Right ventricle myocardium superior (tissue), 1 donor: ENCODE measurements at regions not wholly inside any gene's neighbourhood (a gene's known extent, or its start where the extent isn't known, plus 50 kb on each side); places are given as distances from the start of the nearest gene placed in this dataset.
"Not testable (repeated sequence)": the region's sequence is repeated elsewhere in the genome, so short reads cannot be mapped to it uniquely, and the experiment has no call there.

Source experiments
- ATAC-seq: fragments of 200-7000 bp; cut with Tn5 transposase; one replicate; pipeline ENCODE4 v1.9.1; 2020; ENCODE audit warnings: mild to moderate bottlenecking; ENCODE audit not compliant: poor library complexity
- DNase-seq: peaks from one replicate; pipeline ENCODE4 v3.0.0-alpha.2; 2020
- intact Hi-C: fragments of 100-400 bp; cut with DNase I; formaldehyde crosslinking; loops from one replicate; pipeline ENCODE4 v1.11.2; 2022
- donor health status: DM: no; HTN: yes; CAD: no; lungs with severe emphysema.

- ATAC-seq = no peak
- no peak for DNase-seq
- intact Hi-C loops = no loop called here
Observed at GRCh38 chr15:62419192-62419591, 254.1 kb upstream of the C2CD4B start.

- DNase-seq, intact Hi-C loops, ATAC-seq: not testable (repeated sequence)
Observed at GRCh38 chr15:62420371-62420770, 255.3 kb upstream of the C2CD4B start.

- ATAC-seq (no peak), DNase-seq (no peak)
- intact Hi-C loops = no loop called here
Observed at GRCh38 chr15:62421289-62421688, 256.2 kb upstream of the C2CD4B start.

GRCh38 chr15:62426387-62426956, 261.4 kb upstream of the C2CD4B start:
- no peak for ATAC-seq
- intact Hi-C loops = no loop called here
- DNase-seq = no peak

- intact Hi-C loops = no loop called here
- ATAC-seq = no peak
- no peak for DNase-seq
Observed at GRCh38 chr15:62428259-62428658, 263.2 kb upstream of the C2CD4B start.

- ATAC-seq (no peak), DNase-seq (no peak)
- intact Hi-C loops = no loop called here
Observed at GRCh38 chr15:62428851-62429598, 263.9 kb upstream of the C2CD4B start.

GRCh38 chr15:62430056-62430455, 265.0 kb upstream of the C2CD4B start:
- ATAC-seq (no peak), DNase-seq (no peak)
- intact Hi-C loops = no loop called here

GRCh38 chr15:62430552-62430951, 265.5 kb upstream of the C2CD4B start:
- no peak for ATAC-seq
- no peak for DNase-seq
- intact Hi-C loops = no loop called here

GRCh38 chr15:62431008-62431797, 266.1 kb upstream of the C2CD4B start:
- no peak for DNase-seq
- intact Hi-C loops = no loop called here
- ATAC-seq = no peak

- ATAC-seq = no peak
- intact Hi-C loops = no loop called here
- DNase-seq = no peak
Observed at GRCh38 chr15:62431817-62432216, 266.7 kb upstream of the C2CD4B start.

GRCh38 chr15:62432702-62433398, 267.8 kb upstream of the C2CD4B start:
- peak; percentile 56 for DNase-seq
- intact Hi-C loops = no loop called here

GRCh38 chr15:62436235-62436634, 271.1 kb upstream of the C2CD4B start:
- ATAC-seq (peak; percentile 15), DNase-seq (no peak)
- intact Hi-C loops = no loop called here

More at GRCh38 chr15:62432702-62433398, 267.8 kb upstream of the C2CD4B start:
- ATAC-seq = peak; percentile 93

- intact Hi-C loops = no loop called here
- ATAC-seq (no peak), DNase-seq (no peak)
Observed at GRCh38 chr15:62437753-62438152, 272.7 kb upstream of the C2CD4B start.

GRCh38 chr15:62439543-62440016, 274.5 kb upstream of the C2CD4B start:
- DNase-seq (no peak), ATAC-seq (peak; percentile 72)
- intact Hi-C loops = no loop called here

- ATAC-seq = peak; percentile 45
Observed at GRCh38 chr15:62440362-62441105, 275.4 kb upstream of the C2CD4B start.

GRCh38 chr15:62444104-62445022, 279.3 kb upstream of the C2CD4B start:
- DNase-seq = no peak
- intact Hi-C loops = no loop called here
- peak; percentile 28 for ATAC-seq

More at GRCh38 chr15:62440362-62441105, 275.4 kb upstream of the C2CD4B start:
- intact Hi-C loops = no loop called here
- DNase-seq = no peak

GRCh38 chr15:62445244-62445643, 280.2 kb upstream of the C2CD4B start:
- intact Hi-C loops = no loop called here
- no peak for DNase-seq
- no peak for ATAC-seq
